ENCODE measurements at regions not wholly inside any gene's neighbourhood (a gene's known extent, or its start where the extent isn't known, plus 50 kb on each side); places are given as distances from the start of the nearest gene placed in this dataset.

GRCh38 chr7:116426428-116427156 is 72.9 kb upstream of the CAV2 start:
- TF ChIP-seq CTCF (conservative IDR thresholded peaks at IDR 0.05) (no peak), EZH2 (IDR thresholded peaks at IDR 0.05; ENCODE audit: low read depth) (no peak)

Measured in PC-9 (cell line).